IMR-90 (cell line): ENCODE measurements at regions not wholly inside any gene's neighbourhood (a gene's known extent, or its start where the extent isn't known, plus 50 kb on each side); places are given as distances from the start of the nearest gene placed in this dataset.
A peak's percentile ranks its signal among the peaks of the same experiment; 100 is the strongest.

Source experiments
- ATAC-seq: fragments of 200-7000 bp; cut with Tn5 transposase; 2 replicates; pipeline ENCODE4 v1.9.1; 2020; ENCODE audit warnings: low read depth, mild to moderate bottlenecking, moderate library complexity
- BruUV-seq: library from RNA; stranded (reverse); fragments of 400-500 nt; replicated peaks from 2 replicates; lab custom pipeline; 2021; lab: Mats Ljungman, UMichigan
- CTCF ChIA-PET: fragments of 300-600 bp; formaldehyde crosslinking; extraction: SDS; loops from one replicate; lab custom pipeline; 2021; ENCODE audit warnings: antibody characterized with exemption; lab: Yijun Ruan, JAX
- POLR2A ChIA-PET: fragments of 300-600 bp; sonication (Branson Sonifier 250); formaldehyde crosslinking; loops from one replicate; lab custom pipeline; 2022; ENCODE audit warnings: antibody characterized with exemption; ENCODE audit not compliant: unreplicated experiment; lab: Charles Lee
- DNase-seq: peaks from one replicate; pipeline ENCODE4 v3.0.0; 2013
- H2AFZ ChIP-seq: replicated peaks from 2 replicates; pipeline ENCODE3; 2013; ENCODE audit warnings: low read length, mild to moderate bottlenecking; ENCODE audit not compliant: poor library complexity
- H2AK5ac ChIP-seq: 2 replicates; pipeline ENCODE4 v1.6.1; 2013; ENCODE audit warnings: low read depth, low read length, inconsistent platforms
- H2AK9ac ChIP-seq: replicated peaks from 2 replicates; pipeline ENCODE3; 2013; ENCODE audit warnings: mild to moderate bottlenecking, low read depth, low read length, moderate library complexity; ENCODE audit not compliant: poor library complexity
- H2BK120ac ChIP-seq: 2 replicates; pipeline ENCODE4 v1.6.1; 2013; ENCODE audit warnings: low read depth, low read length, inconsistent platforms
- H2BK15ac ChIP-seq: 3 replicates; pipeline ENCODE4 v1.6.1; 2013; ENCODE audit warnings: low read depth, low read length, inconsistent platforms
- H2BK20ac ChIP-seq: 2 replicates; pipeline ENCODE4 v1.6.1; 2013; ENCODE audit warnings: low read depth, mild to moderate bottlenecking, inconsistent platforms, low read length, moderate library complexity
- H2BK5ac ChIP-seq: 2 replicates; pipeline ENCODE4 v1.6.1; 2013; ENCODE audit warnings: mild to moderate bottlenecking, low read depth, low read length, inconsistent platforms; ENCODE audit not compliant: poor library complexity, severe bottlenecking
- H3K14ac ChIP-seq: replicated peaks from 2 replicates; pipeline ENCODE4 v1.6.1; 2013; ENCODE audit warnings: low read depth, low read length, inconsistent platforms
- H3K18ac ChIP-seq: 2 replicates; pipeline ENCODE4 v1.6.1; 2013; ENCODE audit warnings: low read depth, low read length, control low read depth
- H3K23ac ChIP-seq: 2 replicates; pipeline ENCODE4 v1.6.1; 2013; ENCODE audit warnings: low read depth, low read length, inconsistent platforms
- H3K27ac ChIP-seq: 2 replicates; pipeline ENCODE4 v1.5.1; 2013; ENCODE audit warnings: mild to moderate bottlenecking, control low read depth, low read length; ENCODE audit not compliant: insufficient read depth
- H3K27me3 ChIP-seq: 2 replicates; pipeline ENCODE4 v1.6.1; 2013; ENCODE audit warnings: low read length; ENCODE audit not compliant: control insufficient read depth, insufficient read depth
- H3K36me3 ChIP-seq: 2 replicates; pipeline ENCODE4 v1.6.1; 2013; ENCODE audit warnings: low read length, mixed read lengths; ENCODE audit not compliant: control insufficient read depth, insufficient read depth
- H3K4ac ChIP-seq: 2 replicates; pipeline ENCODE4 v1.6.1; 2013; ENCODE audit warnings: low read depth, low read length, inconsistent platforms
- H3K4me1 ChIP-seq: 2 replicates; pipeline ENCODE4 v1.6.1; 2013; ENCODE audit warnings: low read length, mixed read lengths; ENCODE audit not compliant: control insufficient read depth, insufficient read depth
- H3K4me2 ChIP-seq: 2 replicates; pipeline ENCODE4 v1.6.1; 2013; ENCODE audit warnings: low read depth, mild to moderate bottlenecking, control low read depth, low read length, moderate library complexity
- H3K4me3 ChIP-seq: 2 replicates; pipeline ENCODE4 v1.5.1; 2013; ENCODE audit warnings: low read depth, mild to moderate bottlenecking, control low read depth, low read length, moderate library complexity; ENCODE audit not compliant: insufficient read depth
- H3K56ac ChIP-seq: 2 replicates; pipeline ENCODE4 v1.6.1; 2013; ENCODE audit warnings: low read length, inconsistent platforms; ENCODE audit not compliant: insufficient read depth; ENCODE audit errors: extremely low read depth
- H3K79me1 ChIP-seq, 2 experiments: 2 replicates each; pipeline ENCODE4 v1.6.1; 2013; ENCODE audit warnings: low read length in 2 of 2, inconsistent platforms in 1 of 2, low read depth in 1 of 2
- H3K9ac ChIP-seq: 2 replicates; pipeline ENCODE4 v1.6.1; 2013; ENCODE audit warnings: low read depth, low read length, control low read depth
- H3K9me1 ChIP-seq: 2 replicates; pipeline ENCODE4 v1.6.1; 2013; ENCODE audit warnings: low read length, inconsistent platforms; ENCODE audit not compliant: insufficient read depth
- H3K9me3 ChIP-seq: 2 replicates; pipeline ENCODE4 v1.6.1; 2013; ENCODE audit warnings: low read length; ENCODE audit not compliant: control insufficient read depth, insufficient read depth
- H4K20me1 ChIP-seq: 2 replicates; pipeline ENCODE4 v1.6.1; 2013; ENCODE audit warnings: low read length, inconsistent platforms; ENCODE audit not compliant: insufficient read depth
- H4K5ac ChIP-seq: 2 replicates; pipeline ENCODE4 v1.6.1; 2013; ENCODE audit warnings: mild to moderate bottlenecking, low read depth, low read length, control low read depth
- H4K8ac ChIP-seq, 2 experiments: 2 replicates each; pipeline ENCODE4 v1.6.1; 2013; ENCODE audit warnings: low read depth in 2 of 2, low read length in 2 of 2, control low read depth in 1 of 2, inconsistent platforms in 1 of 2
- H4K91ac ChIP-seq: 2 replicates; pipeline ENCODE4 v1.6.1; 2013; ENCODE audit warnings: low read depth, low read length, inconsistent platforms; ENCODE audit not compliant: insufficient read depth
- BHLHE40 ChIP-seq: fragments of 150-350 bp; IDR thresholded peaks from 2 replicates; pipeline ENCODE4 v1.6.1; 2016; ENCODE audit warnings: mild to moderate bottlenecking, low read depth, low read length
- CEBPB ChIP-seq: IDR thresholded peaks from 2 replicates; pipeline ENCODE4 v1.6.1; 2012; ENCODE audit warnings: low read depth, low read length, improper control_type of control experiment
- CTCF ChIP-seq: conservative IDR thresholded peaks from 2 replicates; pipeline ENCODE4 v1.5.1; 2012; ENCODE audit warnings: mild to moderate bottlenecking, low read depth, low read length, improper control_type of control experiment
- ELK1 ChIP-seq: fragments of 150-350 bp; IDR thresholded peaks from 2 replicates; pipeline ENCODE4 v1.6.1; 2016; ENCODE audit warnings: low read depth, mild to moderate bottlenecking, low read length, moderate library complexity, borderline replicate concordance
- FOS ChIP-seq: fragments of 150-350 bp; IDR thresholded peaks from 2 replicates; pipeline ENCODE4 v1.6.1; 2016; ENCODE audit warnings: low read depth, low read length
- MAFK ChIP-seq: IDR thresholded peaks from 2 replicates; pipeline ENCODE4 v1.6.1; 2012; ENCODE audit warnings: low read depth, low read length, improper control_type of control experiment
- MAZ ChIP-seq: IDR thresholded peaks from 2 replicates; pipeline ENCODE4 v1.6.1; 2012; ENCODE audit warnings: low read depth, mild to moderate bottlenecking, low read length, improper control_type of control experiment, moderate library complexity, borderline replicate concordance
- MXI1 ChIP-seq: IDR thresholded peaks from 2 replicates; pipeline ENCODE4 v1.6.1; 2012; ENCODE audit warnings: low read depth, mild to moderate bottlenecking, low read length, moderate library complexity, borderline replicate concordance
- NFE2L2 ChIP-seq: fragments of 150-350 bp; IDR thresholded peaks from 2 replicates; pipeline ENCODE4 v1.6.1; 2016; ENCODE audit warnings: low read depth, mild to moderate bottlenecking, low read length
- POLR2A ChIP-seq: IDR thresholded peaks from 2 replicates; pipeline ENCODE4 v1.6.1; 2012; ENCODE audit warnings: mild to moderate bottlenecking, low read depth, low read length
- RCOR1 ChIP-seq: IDR thresholded peaks from 2 replicates; pipeline ENCODE4 v1.6.1; 2012; ENCODE audit warnings: mild to moderate bottlenecking, low read length, improper control_type of control experiment; ENCODE audit not compliant: insufficient replicate concordance
- USF2 ChIP-seq: fragments of 150-350 bp; IDR thresholded peaks from 2 replicates; pipeline ENCODE4 v1.6.1; 2017; ENCODE audit warnings: mild to moderate bottlenecking, antibody characterized with exemption, low read length, low read depth
- WGBS, 2 experiments: methylation state at CpG; one replicate each; pipeline versions ENCODE4 v1.1.5 to v1.1.7; 2013; ENCODE audit warnings: missing lambda C conversion rate in 2 of 2; ENCODE audit not compliant: insufficient read length in 1 of 2; ENCODE audit errors: extremely low coverage in 2 of 2; 5-methylcytosine and 5-hydroxymethylcytosine counted together
- dilution Hi-C: fragments of 300-500 bp; cut with HindIII; formaldehyde crosslinking; loops from one replicate; pipeline ENCODE4 v1.14.3; 2018; ENCODE audit warnings: low sequenced_read_pairs; ENCODE audit not compliant: unreplicated experiment
- in situ Hi-C: fragments of 300-500 bp; cut with MboI; formaldehyde crosslinking; loops from 3 replicates; pipeline ENCODE4 v1.14.3; 2019; ENCODE audit warnings: low sequenced_read_pairs, inconsistent platforms, mixed read lengths
- intact Hi-C: fragments of 100-400 bp; cut with micrococcal nuclease; formaldehyde crosslinking; loops from 2 replicates; pipeline ENCODE4 v1.10.0; 2022

- Histone ChIP-seq H3K4me1 (no peaks in the 10 kb centered on the region), H2BK15ac (no peak overlapping the region), H2BK20ac (no peak overlapping the region), H3K23ac (no peak overlapping the region), H4K8ac (no peak overlapping the region), H3K9me1 (no peaks in the 10 kb centered on the region), H3K56ac (no peak overlapping the region), H3K18ac (no peak overlapping the region), H3K4ac (no peak overlapping the region), H3K27me3 (no peaks in the 10 kb centered on the region; the same call in 1 of the 2 replicates), H3K79me1 (no peaks in the 10 kb centered on the region), H2AK9ac (no peak overlapping the region), H4K91ac (no peak overlapping the region), H2AFZ (no peak overlapping the region), H2BK5ac (no peak overlapping the region), H2AK5ac (no peak overlapping the region), H3K4me3 (no peak overlapping the region), H3K14ac (no peak overlapping the region), H3K4me2 (no peak overlapping the region), H3K27ac (no peak overlapping the region), H3K9me3 (no peaks in the 10 kb centered on the region), H2BK120ac (no peak overlapping the region), H3K36me3 (no peaks in the 10 kb centered on the region), H3K9ac (no peak overlapping the region), H4K20me1 (no peaks in the 10 kb centered on the region), H4K5ac (no peak overlapping the region)
- CTCF ChIA-PET: interaction anchor here (1.7 kb wide), 1 partner anchor 10 kb away, joined by 5 read pairs; no protein-coding TSS in a partner anchor
- ATAC-seq (no peak), DNase-seq (peak; percentile 29)
- dilution Hi-C loops (no loop called here), intact Hi-C loops (no loop called here), in situ Hi-C loops (no loop called here)
- BruUV-seq: no TSS peak
- TF ChIP-seq ELK1: no peak
- TF ChIP-seq MAFK: no peak
- TF ChIP-seq CEBPB: no peak
- no peak for TF ChIP-seq NFE2L2
- TF ChIP-seq MXI1: no peak
- no peak for TF ChIP-seq POLR2A
- no peak for TF ChIP-seq BHLHE40
- no peak for TF ChIP-seq RCOR1
- TF ChIP-seq MAZ: no peak
- TF ChIP-seq CTCF: no peak
- TF ChIP-seq FOS: no peak
- no peak for TF ChIP-seq USF2
- WGBS, 2 experiments: no CpG with 5 or more reads among the region's 1 CpG
- POLR2A ChIA-PET: no interaction called here
These were observed 186.6 kb upstream of the PLEKHG7 start for GRCh38 chr12:92516277-92516600.
